ENCODE measurements at regions not wholly inside any gene's neighbourhood (a gene's known extent, or its start where the extent isn't known, plus 50 kb on each side); places are given as distances from the start of the nearest gene placed in this dataset.

- H3K4me3 ChIP-seq (ENCODE audit: low read depth, poor library complexity, severe bottlenecking): no peak overlapping the region
- intact Hi-C loops (cut with DNase I; ENCODE audit: low total_unique reads): no loop called here
- TF ChIP-seq POLR2A (IDR thresholded peaks at IDR 0.05): no peak
- TF ChIP-seq CTCF (IDR thresholded peaks at IDR 0.05): no peak
- WGBS, 2 donors: 71 to 76% methylated on average over 3 of the region's 3 CpGs
- no peak for DNase-seq (ENCODE audit: low spot score in 2 of 2)
These were observed 390.5 kb upstream of the PCDH9 start for GRCh38 chr13:67620665-67621064.

- intact Hi-C loops (cut with DNase I; ENCODE audit: low total_unique reads): no loop called here
- WGBS, 2 donors: 57 to 65% methylated on average over 2 of the region's 2 CpGs
- DNase-seq (ENCODE audit: low spot score in 2 of 2): no peak
- no peak overlapping the region for H3K4me3 ChIP-seq (ENCODE audit: low read depth, poor library complexity, severe bottlenecking)
- no peak for TF ChIP-seq CTCF (IDR thresholded peaks at IDR 0.05)
- TF ChIP-seq POLR2A (IDR thresholded peaks at IDR 0.05): no peak
These were observed 389.9 kb upstream of the PCDH9 start for GRCh38 chr13:67619995-67620380.

GRCh38 chr13:67619351-67619994 is 389.3 kb upstream of the PCDH9 start:
- TF ChIP-seq POLR2A (IDR thresholded peaks at IDR 0.05): no peak
- no peak for TF ChIP-seq CTCF (IDR thresholded peaks at IDR 0.05)
- intact Hi-C loops (cut with DNase I; ENCODE audit: low total_unique reads): no loop called here
- DNase-seq (ENCODE audit: low spot score in 2 of 2): no peak
- no peak overlapping the region for H3K4me3 ChIP-seq (ENCODE audit: low read depth, poor library complexity, severe bottlenecking)

GRCh38 chr13:67614579-67614978 is 384.4 kb upstream of the PCDH9 start:
- intact Hi-C loops (cut with DNase I; ENCODE audit: low total_unique reads): no loop called here
- DNase-seq (ENCODE audit: low spot score in 2 of 2): no peak
- no peak overlapping the region for H3K4me3 ChIP-seq (ENCODE audit: low read depth, poor library complexity, severe bottlenecking)
- WGBS, 2 donors: 84 to 92% methylated on average over 1 of the region's 1 CpG
- no peak for TF ChIP-seq POLR2A (IDR thresholded peaks at IDR 0.05)
- no peak for TF ChIP-seq CTCF (IDR thresholded peaks at IDR 0.05)

GRCh38 chr13:67614013-67614412 is 383.9 kb upstream of the PCDH9 start:
- no peak for DNase-seq (ENCODE audit: low spot score in 2 of 2)
- no peak overlapping the region for H3K4me3 ChIP-seq (ENCODE audit: low read depth, poor library complexity, severe bottlenecking)
- WGBS, 2 donors: 94 to 96% methylated on average over 7 of the region's 7 CpGs
- TF ChIP-seq CTCF (IDR thresholded peaks at IDR 0.05): no peak
- no peak for TF ChIP-seq POLR2A (IDR thresholded peaks at IDR 0.05)
- intact Hi-C loops (cut with DNase I; ENCODE audit: low total_unique reads): no loop called here

GRCh38 chr13:67588607-67589006 is 358.5 kb upstream of the PCDH9 start:
- TF ChIP-seq CTCF (IDR thresholded peaks at IDR 0.05) (no peak), POLR2A (IDR thresholded peaks at IDR 0.05) (no peak)
- DNase-seq (ENCODE audit: low spot score in 2 of 2): no peak
- no peak overlapping the region for H3K4me3 ChIP-seq (ENCODE audit: low read depth, poor library complexity, severe bottlenecking)
- intact Hi-C loops (cut with DNase I; ENCODE audit: low total_unique reads): no loop called here
- WGBS, 2 donors: 87 to 90% methylated on average over 4 of the region's 4 CpGs

All from lower leg skin (tissue), 4 donors.